K562 (cell line): ENCODE measurements at regions not wholly inside any gene's neighbourhood (a gene's known extent, or its start where the extent isn't known, plus 50 kb on each side); places are given as distances from the start of the nearest gene placed in this dataset.

ENCODE experiments used
- BCL6 ChIP-seq: fragments of 250-450 bp; sonication (Bioruptor Pico); IDR thresholded peaks from 2 replicates; pipeline ENCODE4 v1.4.0; 2020
- HCFC1 ChIP-seq: IDR thresholded peaks from 2 replicates; pipeline ENCODE4 v1.6.1; 2012; ENCODE audit warnings: low read depth, low read length, improper control_type of control experiment
- MAZ ChIP-seq, 2 experiments: fragments of 450-650 bp in 1 of 2; sonication (generic) in 1 of 2; formaldehyde crosslinking; IDR thresholded peaks in 1 of 2; conservative IDR thresholded peaks in 1 of 2; 2 replicates each; pipeline versions ENCODE4 v1.4.0 to v1.5.0; 2020; ENCODE audit warnings: mild to moderate bottlenecking in 1 of 2, missing genetic modification reagents in 1 of 2
- POLR2A ChIP-seq: fragments of 450-650 bp; conservative IDR thresholded peaks from 2 replicates; pipeline ENCODE4 v1.6.1; 2016
- POU5F1 ChIP-seq: fragments of 150-350 bp; IDR thresholded peaks from 2 replicates; pipeline ENCODE4 v1.6.1; 2014; ENCODE audit warnings: borderline replicate concordance, low read length, low read depth, mild to moderate bottlenecking; ENCODE audit not compliant: partially characterized antibody
- SMC3 ChIP-seq: conservative IDR thresholded peaks from 2 replicates; pipeline ENCODE4 v1.6.1; 2011; ENCODE audit warnings: low read depth, low read length, improper control_type of control experiment; ENCODE audit not compliant: insufficient read depth
- XRCC3 ChIP-seq: fragments of 450-650 bp; IDR thresholded peaks from 2 replicates; pipeline ENCODE4 v1.6.1; 2017; ENCODE audit warnings: mild to moderate bottlenecking, moderate library complexity
- ZNF274 ChIP-seq: IDR thresholded peaks from 2 replicates; pipeline ENCODE4 v1.6.1; 2011; ENCODE audit warnings: low read depth, mild to moderate bottlenecking, low read length, moderate library complexity, borderline replicate concordance
- TF ChIP-seq, protein P1 (sequence below): IDR thresholded peaks from 3 replicates; pipeline ENCODE4 v1.6.1; 2011; ENCODE audit warnings: borderline replicate concordance, mild to moderate bottlenecking; ENCODE audit not compliant: insufficient read length, insufficient read depth

DNA sequence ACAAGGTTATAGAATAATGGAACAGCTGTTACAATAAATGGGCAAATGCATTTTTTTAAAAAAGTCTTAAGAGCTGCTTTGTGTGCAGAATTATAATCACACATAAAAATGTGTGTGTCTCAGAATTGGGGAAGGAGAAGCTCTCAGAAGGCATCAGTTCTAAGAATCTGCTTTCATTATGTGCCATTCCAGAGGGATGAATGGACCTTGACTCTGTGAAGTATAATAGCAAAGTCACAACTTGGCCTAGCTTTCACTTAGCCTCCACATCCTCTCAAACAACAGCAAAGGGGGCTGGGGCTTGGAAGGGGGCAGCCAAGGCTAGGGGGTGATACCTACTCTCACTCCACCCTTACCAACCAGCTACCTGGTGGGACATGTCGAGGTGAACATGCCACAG lies 265.0 kb downstream of the CDC5L start:
- TF ChIP-seq BCL6 (CRISPR knock-in tag) (no peak), ZNF274 (no peak), HCFC1 (no peak), SMC3 (no peak), POLR2A (no peak), MAZ (CRISPR knock-in tag; conservative IDR thresholded peaks at IDR 0.05 in 1 of 2, IDR thresholded peaks at IDR 0.05 in 1 of 2) (no peak), XRCC3 (no peak), POU5F1 (no peak)
- TF ChIP-seq, protein P1, sequence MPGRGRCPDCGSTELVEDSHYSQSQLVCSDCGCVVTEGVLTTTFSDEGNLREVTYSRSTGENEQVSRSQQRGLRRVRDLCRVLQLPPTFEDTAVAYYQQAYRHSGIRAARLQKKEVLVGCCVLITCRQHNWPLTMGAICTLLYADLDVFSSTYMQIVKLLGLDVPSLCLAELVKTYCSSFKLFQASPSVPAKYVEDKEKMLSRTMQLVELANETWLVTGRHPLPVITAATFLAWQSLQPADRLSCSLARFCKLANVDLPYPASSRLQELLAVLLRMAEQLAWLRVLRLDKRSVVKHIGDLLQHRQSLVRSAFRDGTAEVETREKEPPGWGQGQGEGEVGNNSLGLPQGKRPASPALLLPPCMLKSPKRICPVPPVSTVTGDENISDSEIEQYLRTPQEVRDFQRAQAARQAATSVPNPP: no peak
